GM12874 (cell line): ENCODE measurements at regions not wholly inside any gene's neighbourhood (a gene's known extent, or its start where the extent isn't known, plus 50 kb on each side); places are given as distances from the start of the nearest gene placed in this dataset.

Experiments
- TF ChIP-seq, protein P1 (sequence below): IDR thresholded peaks from 2 replicates; pipeline ENCODE4 v1.5.1; 2011; ENCODE audit warnings: low read depth, mild to moderate bottlenecking, control low read depth, low read length, moderate library complexity; ENCODE audit not compliant: insufficient read depth

DNA sequence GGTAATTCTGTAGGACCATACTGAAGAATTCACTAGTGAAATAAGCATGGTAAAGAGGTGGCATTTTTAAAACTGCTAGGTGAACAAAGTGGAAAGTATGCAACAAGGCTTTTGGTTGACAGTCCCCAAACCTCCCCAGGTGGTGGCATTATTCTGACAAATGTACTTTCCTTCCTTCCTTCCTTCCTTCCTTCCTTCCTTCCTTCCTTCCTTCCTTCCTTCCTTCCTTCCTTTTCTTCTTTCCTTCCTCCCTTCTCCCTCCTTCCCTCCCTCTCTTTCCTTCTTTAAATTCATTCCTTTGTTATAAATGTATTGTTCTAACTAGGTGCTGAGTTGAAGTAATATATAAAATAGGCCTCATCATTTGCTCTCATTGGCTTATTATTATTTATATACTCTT, 284.7 kb upstream of the ANO5 start:
- TF ChIP-seq, protein P1, sequence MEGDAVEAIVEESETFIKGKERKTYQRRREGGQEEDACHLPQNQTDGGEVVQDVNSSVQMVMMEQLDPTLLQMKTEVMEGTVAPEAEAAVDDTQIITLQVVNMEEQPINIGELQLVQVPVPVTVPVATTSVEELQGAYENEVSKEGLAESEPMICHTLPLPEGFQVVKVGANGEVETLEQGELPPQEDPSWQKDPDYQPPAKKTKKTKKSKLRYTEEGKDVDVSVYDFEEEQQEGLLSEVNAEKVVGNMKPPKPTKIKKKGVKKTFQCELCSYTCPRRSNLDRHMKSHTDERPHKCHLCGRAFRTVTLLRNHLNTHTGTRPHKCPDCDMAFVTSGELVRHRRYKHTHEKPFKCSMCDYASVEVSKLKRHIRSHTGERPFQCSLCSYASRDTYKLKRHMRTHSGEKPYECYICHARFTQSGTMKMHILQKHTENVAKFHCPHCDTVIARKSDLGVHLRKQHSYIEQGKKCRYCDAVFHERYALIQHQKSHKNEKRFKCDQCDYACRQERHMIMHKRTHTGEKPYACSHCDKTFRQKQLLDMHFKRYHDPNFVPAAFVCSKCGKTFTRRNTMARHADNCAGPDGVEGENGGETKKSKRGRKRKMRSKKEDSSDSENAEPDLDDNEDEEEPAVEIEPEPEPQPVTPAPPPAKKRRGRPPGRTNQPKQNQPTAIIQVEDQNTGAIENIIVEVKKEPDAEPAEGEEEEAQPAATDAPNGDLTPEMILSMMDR, result no peak

DNA sequence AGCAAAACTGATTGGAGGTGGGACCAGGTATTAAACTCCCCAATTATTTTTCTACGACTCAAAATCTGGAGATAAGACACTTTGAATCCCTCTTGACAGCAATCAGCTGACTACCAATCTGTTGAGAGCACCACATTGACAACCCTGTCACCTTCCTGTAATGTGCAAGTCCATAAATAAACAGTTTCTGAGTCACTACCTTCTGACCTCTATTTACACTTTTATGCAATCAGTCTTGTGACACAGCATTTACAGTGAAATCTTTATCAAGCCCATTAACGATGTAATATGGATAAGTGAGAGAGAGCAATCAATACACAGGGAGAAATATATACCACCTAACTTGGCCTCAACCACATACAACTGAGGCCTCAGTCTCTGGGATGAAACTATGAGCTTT, 283.7 kb upstream of the ANO5 start:
- TF ChIP-seq, protein P1, result no peak

DNA sequence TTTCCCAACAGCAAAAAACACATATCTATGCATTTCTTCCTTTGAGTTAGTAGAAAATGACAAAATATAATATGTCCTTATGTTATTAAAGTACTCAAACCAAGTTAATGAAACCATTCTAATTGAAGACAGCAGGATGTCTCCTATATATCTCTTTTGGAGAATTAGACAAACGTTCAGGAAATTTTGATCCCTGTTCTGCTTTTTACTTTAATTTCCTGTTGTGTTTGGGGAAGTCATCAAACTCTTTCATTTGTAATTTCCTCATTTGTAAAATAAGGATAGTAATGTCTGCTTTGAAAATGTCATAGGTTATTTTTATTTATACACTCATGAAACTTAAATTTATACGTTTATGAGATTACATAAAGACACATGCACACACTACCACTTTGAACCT, 281.8 kb upstream of the ANO5 start:
- TF ChIP-seq, protein P1, result no peak

DNA sequence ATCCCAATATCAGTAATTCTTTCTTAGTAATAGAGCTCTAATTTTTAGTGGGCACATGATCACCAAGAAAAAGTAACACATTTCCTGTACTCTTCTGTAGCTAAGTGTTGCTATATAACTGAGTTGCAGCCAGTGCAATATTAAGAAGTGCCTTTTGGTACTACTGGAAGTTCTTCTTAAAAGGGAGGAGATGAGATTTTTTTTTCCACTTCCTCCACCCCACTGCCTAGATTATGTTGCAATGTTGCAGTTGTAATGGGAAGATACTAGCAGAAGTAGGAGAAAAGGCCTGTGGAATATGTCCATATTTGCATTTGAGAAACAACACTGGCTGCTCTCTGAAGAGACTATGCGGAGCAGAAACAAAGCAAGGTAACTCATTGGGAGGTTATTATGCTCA, 280.6 kb upstream of the ANO5 start:
- TF ChIP-seq, protein P1, result no peak

DNA sequence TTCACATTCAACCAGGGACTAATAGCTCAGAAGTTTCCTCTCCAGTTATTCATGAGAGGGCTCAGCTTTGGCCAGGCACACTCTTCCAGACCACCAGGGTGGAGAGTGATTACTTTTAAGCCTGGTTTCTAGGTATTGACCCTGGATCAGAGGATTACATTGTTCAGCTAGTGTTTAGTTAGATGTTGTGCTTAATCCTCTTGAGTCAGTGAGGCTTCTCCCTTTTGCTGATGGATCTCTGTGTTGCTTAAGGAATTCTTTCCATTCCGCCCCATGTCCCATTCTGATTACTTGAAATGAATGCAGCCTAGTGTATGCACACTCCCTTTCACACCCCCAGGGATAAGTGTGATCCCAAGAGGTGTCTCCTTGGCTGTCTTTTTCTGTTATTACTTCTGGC, 271.7 kb upstream of the ANO5 start:
- TF ChIP-seq, protein P1, result no peak

DNA sequence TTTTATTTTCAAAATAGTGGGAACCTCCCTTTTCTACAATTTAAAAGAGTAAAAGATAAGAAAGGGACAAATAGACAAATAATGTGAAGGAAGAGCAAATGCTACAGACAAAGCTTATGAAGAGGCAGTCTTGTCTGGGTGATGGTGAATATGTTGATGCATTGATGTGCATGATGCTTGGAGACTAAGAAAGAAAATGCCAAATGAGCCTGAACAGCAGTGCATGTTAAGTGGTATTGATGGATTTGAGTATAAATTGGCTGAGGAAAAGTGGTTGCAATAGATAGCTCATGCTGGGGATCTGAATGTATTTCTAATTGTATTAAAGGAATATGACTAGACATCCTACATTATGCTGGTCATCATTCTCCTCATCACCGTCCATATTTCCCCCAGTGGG, 268.6 kb upstream of the ANO5 start:
- TF ChIP-seq, protein P1, result no peak

DNA sequence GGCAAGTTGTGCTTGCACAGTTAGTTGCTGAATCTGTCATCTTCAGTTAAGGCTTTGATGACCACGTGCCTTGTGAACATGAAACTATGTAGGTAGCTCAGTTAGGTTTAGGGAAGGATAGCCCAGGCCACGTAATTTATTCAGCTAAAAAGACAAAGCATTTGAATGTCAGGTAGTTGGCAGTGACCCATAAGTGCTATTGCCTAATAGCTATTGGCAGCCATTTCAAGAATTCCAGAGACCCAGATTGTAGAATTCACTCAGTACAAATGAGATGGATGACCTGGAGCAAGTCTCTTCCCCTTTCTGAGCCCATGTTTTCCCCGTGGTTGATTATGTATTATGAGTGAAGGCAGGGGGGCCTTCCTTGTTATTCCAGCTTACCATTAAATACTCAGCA, 265.3 kb upstream of the ANO5 start:
- TF ChIP-seq, protein P1, result no peak

DNA sequence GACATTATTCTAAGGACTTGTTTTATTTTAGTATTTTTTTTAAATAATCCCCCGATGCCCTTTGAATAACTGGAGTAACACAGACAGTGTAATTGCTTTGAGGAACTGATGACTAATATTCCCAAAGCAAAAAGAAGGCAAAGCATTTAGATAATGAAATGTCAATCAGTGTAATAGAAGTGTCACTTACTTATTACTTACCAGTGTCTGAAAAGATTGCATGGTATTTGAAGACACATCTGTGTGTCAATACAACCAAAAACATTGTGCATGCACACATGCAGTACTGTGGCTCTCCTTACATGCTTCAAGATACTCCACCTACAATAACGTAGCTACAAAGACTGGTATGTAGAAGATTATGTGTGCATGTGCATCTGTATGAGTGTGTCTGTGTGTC, 264.0 kb upstream of the ANO5 start:
- TF ChIP-seq, protein P1, result no peak
